ENCODE measurements at regions not wholly inside any gene's neighbourhood (a gene's known extent, or its start where the extent isn't known, plus 50 kb on each side); places are given as distances from the start of the nearest gene placed in this dataset.

DNA sequence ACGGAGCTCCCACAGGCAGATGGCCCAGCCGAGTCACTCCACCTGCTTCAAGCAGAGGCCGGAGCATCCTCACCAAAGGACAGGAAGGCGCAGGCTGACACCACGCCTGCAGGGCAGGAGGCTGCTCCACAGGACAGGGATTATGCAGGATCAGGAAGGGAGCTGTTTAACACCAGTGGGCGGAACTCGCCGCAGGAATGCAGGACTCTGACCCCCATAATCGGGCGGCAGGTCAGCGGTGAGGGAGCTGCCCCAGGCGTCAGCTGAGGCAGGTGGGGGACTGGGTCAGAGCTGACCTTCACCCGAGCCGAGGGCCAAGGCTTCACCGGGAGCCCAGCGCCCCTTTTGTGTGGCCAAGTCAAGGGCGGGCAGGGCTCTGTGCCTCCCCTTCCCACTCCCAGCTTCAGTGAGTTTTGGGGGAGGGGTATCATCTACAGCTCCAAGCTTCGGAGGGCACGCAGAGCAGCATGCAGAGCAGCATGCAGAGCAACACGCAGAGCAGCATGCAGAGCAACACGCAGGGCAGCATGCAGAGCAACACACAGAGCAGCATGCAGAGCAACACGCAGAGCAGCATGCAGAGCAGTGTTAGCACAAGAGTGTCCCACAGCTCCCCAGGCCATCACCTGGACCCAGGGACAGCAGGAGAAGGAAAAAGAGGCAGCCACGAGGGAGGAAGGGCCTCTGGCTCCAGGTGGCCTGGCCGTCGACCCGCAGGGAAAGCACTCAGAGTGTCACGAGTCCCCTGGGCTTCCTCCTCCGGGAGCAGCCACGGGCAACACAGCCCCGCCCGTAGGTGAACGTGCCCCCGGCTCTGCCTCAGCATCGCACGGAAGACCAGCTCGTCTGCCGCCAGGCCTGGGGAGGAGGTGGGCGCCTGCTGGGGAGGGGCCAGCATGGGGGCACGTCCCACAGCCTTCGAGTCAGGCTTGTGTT lies 151.7 kb upstream of the PPP2R2D start (continued):
- TF ChIP-seq, protein P1, sequence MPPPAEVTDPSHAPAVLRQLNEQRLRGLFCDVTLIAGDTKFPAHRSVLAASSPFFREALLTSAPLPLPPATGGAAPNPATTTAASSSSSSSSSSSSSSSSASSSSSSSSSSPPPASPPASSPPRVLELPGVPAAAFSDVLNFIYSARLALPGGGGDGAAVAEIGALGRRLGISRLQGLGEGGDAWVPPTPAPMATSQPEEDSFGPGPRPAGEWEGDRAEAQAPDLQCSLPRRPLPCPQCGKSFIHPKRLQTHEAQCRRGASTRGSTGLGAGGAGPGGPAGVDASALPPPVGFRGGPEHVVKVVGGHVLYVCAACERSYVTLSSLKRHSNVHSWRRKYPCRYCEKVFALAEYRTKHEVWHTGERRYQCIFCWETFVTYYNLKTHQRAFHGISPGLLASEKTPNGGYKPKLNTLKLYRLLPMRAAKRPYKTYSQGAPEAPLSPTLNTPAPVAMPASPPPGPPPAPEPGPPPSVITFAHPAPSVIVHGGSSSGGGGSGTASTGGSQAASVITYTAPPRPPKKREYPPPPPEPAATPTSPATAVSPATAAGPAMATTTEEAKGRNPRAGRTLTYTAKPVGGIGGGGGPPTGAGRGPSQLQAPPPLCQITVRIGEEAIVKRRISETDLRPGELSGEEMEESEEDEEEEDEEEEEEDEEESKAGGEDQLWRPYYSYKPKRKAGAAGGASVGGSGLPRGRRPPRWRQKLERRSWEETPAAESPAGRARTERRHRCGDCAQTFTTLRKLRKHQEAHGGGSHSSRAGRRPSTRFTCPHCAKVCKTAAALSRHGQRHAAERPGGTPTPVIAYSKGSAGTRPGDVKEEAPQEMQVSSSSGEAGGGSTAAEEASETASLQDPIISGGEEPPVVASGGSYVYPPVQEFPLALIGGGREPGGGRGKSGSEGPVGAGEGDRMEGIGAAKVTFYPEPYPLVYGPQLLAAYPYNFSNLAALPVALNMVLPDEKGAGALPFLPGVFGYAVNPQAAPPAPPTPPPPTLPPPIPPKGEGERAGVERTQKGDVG (CRISPR knock-in tag; IDR thresholded peaks at IDR 0.05; ENCODE audit: borderline replicate concordance) = no peak
- TF ChIP-seq ZNF225 (CRISPR knock-in tag; IDR thresholded peaks at IDR 0.05) = no peak
- TF ChIP-seq ZNF256 (CRISPR knock-in tag; conservative IDR thresholded peaks at IDR 0.05) = no peak
- TF ChIP-seq HNRNPK (IDR thresholded peaks at IDR 0.05; ENCODE audit: low read depth, low read length, poor library complexity, severe bottlenecking) = no peak
- peak; percentile 65; the same call in 1 of the 2 replicates for TF ChIP-seq NCOA2 (CRISPR knock-in tag; IDR thresholded peaks at IDR 0.05)
- TF ChIP-seq, protein P2, sequence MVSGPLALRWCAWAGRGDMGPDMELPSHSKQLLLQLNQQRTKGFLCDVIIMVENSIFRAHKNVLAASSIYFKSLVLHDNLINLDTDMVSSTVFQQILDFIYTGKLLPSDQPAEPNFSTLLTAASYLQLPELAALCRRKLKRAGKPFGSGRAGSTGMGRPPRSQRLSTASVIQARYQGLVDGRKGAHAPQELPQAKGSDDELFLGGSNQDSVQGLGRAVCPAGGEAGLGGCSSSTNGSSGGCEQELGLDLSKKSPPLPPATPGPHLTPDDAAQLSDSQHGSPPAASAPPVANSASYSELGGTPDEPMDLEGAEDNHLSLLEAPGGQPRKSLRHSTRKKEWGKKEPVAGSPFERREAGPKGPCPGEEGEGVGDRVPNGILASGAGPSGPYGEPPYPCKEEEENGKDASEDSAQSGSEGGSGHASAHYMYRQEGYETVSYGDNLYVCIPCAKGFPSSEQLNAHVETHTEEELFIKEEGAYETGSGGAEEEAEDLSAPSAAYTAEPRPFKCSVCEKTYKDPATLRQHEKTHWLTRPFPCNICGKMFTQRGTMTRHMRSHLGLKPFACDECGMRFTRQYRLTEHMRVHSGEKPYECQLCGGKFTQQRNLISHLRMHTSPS (CRISPR knock-in tag; IDR thresholded peaks at IDR 0.05; ENCODE audit: low read depth) = 0 out of 2 replicates have a peak, but pooled peaks have one; percentile 52
- TF ChIP-seq JUND (CRISPR knock-in tag; IDR thresholded peaks at IDR 0.05) = no peak
- no peak for TF ChIP-seq SATB2 (CRISPR knock-in tag; IDR thresholded peaks at IDR 0.05)
- TF ChIP-seq MED8 (CRISPR knock-in tag; IDR thresholded peaks at IDR 0.05; ENCODE audit: insufficient replicate concordance) = no peak
- no peak for TF ChIP-seq RORA (CRISPR knock-in tag; IDR thresholded peaks at IDR 0.05)
- no peak for TF ChIP-seq XRCC5 (optimal IDR thresholded peaks at IDR 0.05; ENCODE audit: low read length)
- TF ChIP-seq NONO (IDR thresholded peaks at IDR 0.05) = no peak
- TF ChIP-seq NONO (CRISPR knock-in tag; conservative IDR thresholded peaks at IDR 0.05) = peak; percentile 83
- no peak for TF ChIP-seq SUZ12 (IDR thresholded peaks at IDR 0.05; ENCODE audit: low read depth, low read length)
- no peak for TF ChIP-seq GATAD2A (CRISPR knock-in tag; IDR thresholded peaks at IDR 0.05)
- TF ChIP-seq HDAC1 (CRISPR knock-in tag; IDR thresholded peaks at IDR 0.05) = peak; percentile 52; the same call in 1 of the 2 replicates
- no peak for TF ChIP-seq CHD4 (IDR thresholded peaks at IDR 0.05; ENCODE audit: borderline replicate concordance, low read length)
- TF ChIP-seq ZNF451 (CRISPR knock-in tag; IDR thresholded peaks at IDR 0.05) = no peak
- TF ChIP-seq PTBP1 (IDR thresholded peaks at IDR 0.05; ENCODE audit: low read depth, low read length, poor library complexity, severe bottlenecking) = no peak
- peak; percentile 31; the same call in 1 of the 2 replicates for TF ChIP-seq ZFX (CRISPR knock-in tag; IDR thresholded peaks at IDR 0.05; ENCODE audit: low read depth)
- peak; percentile 42; the same call in 1 of the 2 replicates for TF ChIP-seq RARA (CRISPR knock-in tag; IDR thresholded peaks at IDR 0.05)
- TF ChIP-seq, protein P3, sequence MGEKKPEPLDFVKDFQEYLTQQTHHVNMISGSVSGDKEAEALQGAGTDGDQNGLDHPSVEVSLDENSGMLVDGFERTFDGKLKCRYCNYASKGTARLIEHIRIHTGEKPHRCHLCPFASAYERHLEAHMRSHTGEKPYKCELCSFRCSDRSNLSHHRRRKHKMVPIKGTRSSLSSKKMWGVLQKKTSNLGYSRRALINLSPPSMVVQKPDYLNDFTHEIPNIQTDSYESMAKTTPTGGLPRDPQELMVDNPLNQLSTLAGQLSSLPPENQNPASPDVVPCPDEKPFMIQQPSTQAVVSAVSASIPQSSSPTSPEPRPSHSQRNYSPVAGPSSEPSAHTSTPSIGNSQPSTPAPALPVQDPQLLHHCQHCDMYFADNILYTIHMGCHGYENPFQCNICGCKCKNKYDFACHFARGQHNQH (CRISPR knock-in tag; IDR thresholded peaks at IDR 0.05) = no peak
